Kidney (tissue), 13 donors: ENCODE measurements at regions not wholly inside any gene's neighbourhood (a gene's known extent, or its start where the extent isn't known, plus 50 kb on each side); places are given as distances from the start of the nearest gene placed in this dataset.

Experiments used
- DNase-seq, 5 donors: peaks; one replicate each; pipeline ENCODE4 v3.0.0-alpha.2; 2013 to 2020
- FAIRE-seq: peaks from 2 replicates; lab custom pipeline; 2012; peaks lifted over from hg19 to GRCh38; lab: Jason Lieb, UNC
- H3K27ac ChIP-seq, 2 donors: one replicate each; pipeline ENCODE4 v1.7.0; 2013; ENCODE audit warnings: low read depth in 2 of 2, low read length in 2 of 2, inconsistent platforms in 1 of 2
- H3K27me3 ChIP-seq: one replicate; pipeline ENCODE4 v1.7.1; 2013; ENCODE audit warnings: low read length, inconsistent platforms; ENCODE audit not compliant: control insufficient read depth, insufficient read depth
- H3K36me3 ChIP-seq, 3 donors: one replicate each; pipeline versions ENCODE4 v1.7.0 to v1.7.1; 2013; ENCODE audit warnings: low read length in 3 of 3, control low read depth in 1 of 3, inconsistent platforms in 1 of 3; ENCODE audit not compliant: insufficient read depth in 3 of 3, control insufficient read depth in 2 of 3
- H3K4me1 ChIP-seq, 3 donors: one replicate each; pipeline versions ENCODE4 v1.7.0 to v1.7.1; 2013; ENCODE audit warnings: low read length in 3 of 3, inconsistent platforms in 1 of 3, low read depth in 1 of 3; ENCODE audit not compliant: control insufficient read depth in 2 of 3, insufficient read depth in 2 of 3
- H3K4me3 ChIP-seq, 3 donors: one replicate each; pipeline versions ENCODE4 v1.7.0 to v1.8.1; 2013; ENCODE audit warnings: low read length in 3 of 3, control low read depth in 1 of 3, inconsistent platforms in 1 of 3
- H3K9ac ChIP-seq, 3 donors: one replicate each; pipeline versions ENCODE4 v1.7.0 to v1.7.1; 2013; ENCODE audit warnings: low read length in 3 of 3, control low read depth in 1 of 3, inconsistent platforms in 1 of 3
- H3K9me3 ChIP-seq, 3 donors: one replicate each; pipeline versions ENCODE4 v1.7.0 to v1.7.1; 2013; ENCODE audit warnings: low read length in 3 of 3, control low read depth in 1 of 3, inconsistent platforms in 1 of 3; ENCODE audit not compliant: control insufficient read depth in 2 of 3, insufficient read depth in 1 of 3
- CTCF ChIP-seq: IDR thresholded peaks from 3 replicates; pipeline ENCODE4 v1.5.1; 2012; ENCODE audit warnings: mild to moderate bottlenecking, moderate library complexity, borderline replicate concordance; ENCODE audit not compliant: insufficient read depth; ENCODE audit errors: extremely low read depth
- intact Hi-C: fragments of 100-400 bp; cut with DNase I; formaldehyde crosslinking; loops from one replicate; pipeline ENCODE4 v1.11.1; 2022
- donor health status: control.
- donor health status: control.
- donor health status: control.
- donor health status: control.
- donor health status: control.
- donor health status: DM: yes; HTN: yes; CAD: no.
- donor health status: Normal renal cell carcinoma (clear cell type).

- Histone ChIP-seq H3K9ac (no peak overlapping the region), H3K36me3 (no peaks in the 10 kb centered on the region), H3K4me3 (no peak overlapping the region), H3K4me1 (no peaks in the 10 kb centered on the region), H3K27ac (no peak overlapping the region), H3K9me3 (no peaks in the 10 kb centered on the region), H3K27me3 (no peaks in the 10 kb centered on the region)
- intact Hi-C loops: no loop called here
- no peak for TF ChIP-seq CTCF
- FAIRE-seq (no peak), DNase-seq (no peak)
Observed at GRCh38 chr6:102215425-102215824, 821.9 kb downstream of the GRIK2 start.

- no peak for TF ChIP-seq CTCF
- no peaks in the 10 kb centered on the region for H3K27me3 ChIP-seq
- H3K4me3 ChIP-seq: no peak overlapping the region
- H3K9ac ChIP-seq: no peak overlapping the region
- DNase-seq: no peak
- H3K9me3 ChIP-seq: no peaks in the 10 kb centered on the region
- intact Hi-C loops: no loop called here
- H3K27ac ChIP-seq: no peak overlapping the region
- H3K36me3 ChIP-seq: no peaks in the 10 kb centered on the region
- H3K4me1 ChIP-seq: no peaks in the 10 kb centered on the region
- no peak for FAIRE-seq
Observed at GRCh38 chr6:102216232-102216631, 822.7 kb downstream of the GRIK2 start.

GRCh38 chr6:102223942-102224341 is 830.4 kb downstream of the GRIK2 start:
- DNase-seq (no peak), FAIRE-seq (no peak)
- no peak overlapping the region for H3K9ac ChIP-seq
- H3K27ac ChIP-seq: no peak overlapping the region
- no peaks in the 10 kb centered on the region for H3K4me1 ChIP-seq
- no peaks in the 10 kb centered on the region for H3K9me3 ChIP-seq
- no peak overlapping the region for H3K4me3 ChIP-seq
- no peaks in the 10 kb centered on the region for H3K27me3 ChIP-seq
- no peak for TF ChIP-seq CTCF
- intact Hi-C loops: no loop called here
- H3K36me3 ChIP-seq: no peaks in the 10 kb centered on the region

- H3K9me3 ChIP-seq: no peaks in the 10 kb centered on the region
- DNase-seq: peak in 1 of 5 donors; percentile 3
- intact Hi-C loops: no loop called here
- H3K36me3 ChIP-seq: no peaks in the 10 kb centered on the region
- H3K4me3 ChIP-seq: no peak overlapping the region
- no peak for FAIRE-seq
- no peaks in the 10 kb centered on the region for H3K4me1 ChIP-seq
- H3K27me3 ChIP-seq: no peaks in the 10 kb centered on the region
- no peak for TF ChIP-seq CTCF
- H3K27ac ChIP-seq: no peak overlapping the region
- H3K9ac ChIP-seq: no peak overlapping the region
Observed at GRCh38 chr6:102229271-102229670, 835.8 kb downstream of the GRIK2 start.
